ENCODE measurements at regions not wholly inside any gene's neighbourhood (a gene's known extent, or its start where the extent isn't known, plus 50 kb on each side); places are given as distances from the start of the nearest gene placed in this dataset.

- TF ChIP-seq ZNF521 (tag by site-specific recombination; IDR thresholded peaks at IDR 0.05) (no peak), TSHZ1 (tag by site-specific recombination; IDR thresholded peaks at IDR 0.05; ENCODE audit: borderline replicate concordance) (no peak), INSM2 (tag by site-specific recombination; IDR thresholded peaks at IDR 0.05) (no peak), ZNF416 (tag by site-specific recombination; IDR thresholded peaks at IDR 0.05) (no peak), ZBTB20 (tag by site-specific recombination; IDR thresholded peaks at IDR 0.05) (no peak)
Observed at GRCh38 chr2:16420421-16420820, 245.2 kb downstream of the CYRIA start (continued).

GRCh38 chr2:16417726-16418125 is 247.9 kb downstream of the CYRIA start:
- CTCF ChIA-PET: interaction anchor here (0.7 kb wide), 1 partner anchor 9 kb away, joined by 3 read pairs; no protein-coding TSS in a partner anchor
- no peaks in the 10 kb centered on the region for H3K36me3 ChIP-seq (ENCODE audit: control insufficient read depth in 2 of 2, insufficient read depth in 1 of 2, low read length in 2 of 2)
- TF ChIP-seq SCRT2 (tag by site-specific recombination; IDR thresholded peaks at IDR 0.05) (no peak), ZNF335 (tag by site-specific recombination; conservative IDR thresholded peaks at IDR 0.05) (no peak), ZNF302 (tag by site-specific recombination; IDR thresholded peaks at IDR 0.05; ENCODE audit: low read depth) (no peak), ZIC2 (tag by site-specific recombination; IDR thresholded peaks at IDR 0.05) (no peak), MEIS1 (CRISPR knock-in tag; IDR thresholded peaks at IDR 0.05; ENCODE audit: borderline replicate concordance) (no peak), ZNF792 (tag by site-specific recombination; IDR thresholded peaks at IDR 0.05) (no peak), ZNF549 (tag by site-specific recombination; IDR thresholded peaks at IDR 0.05) (no peak), KLF10 (tag by site-specific recombination; IDR thresholded peaks at IDR 0.05) (no peak), YY1 (tag by site-specific recombination; IDR thresholded peaks at IDR 0.05) (no peak), ZNF248 (tag by site-specific recombination; IDR thresholded peaks at IDR 0.05) (no peak), ZBTB21 (tag by site-specific recombination; IDR thresholded peaks at IDR 0.05) (no peak), ZNF664 (tag by site-specific recombination; IDR thresholded peaks at IDR 0.05) (no peak), PRDM10 (tag by site-specific recombination; IDR thresholded peaks at IDR 0.05) (no peak), ZNF747 (tag by site-specific recombination; IDR thresholded peaks at IDR 0.05) (no peak)
- H3K27ac ChIP-seq (ENCODE audit: extremely low read depth, low read depth, low read length): no peak overlapping the region
- no peak overlapping the region for H3K4me3 ChIP-seq (ENCODE audit: low read depth, low read length)
- H3K4me1 ChIP-seq (ENCODE audit: control insufficient read depth, insufficient read depth, low read length): no peaks in the 10 kb centered on the region
- POLR2A ChIA-PET: no interaction called here
- H3K9me3 ChIP-seq (ENCODE audit: control insufficient read depth, insufficient read depth, low read depth, low read length): no peaks in the 10 kb centered on the region
